Endothelial cell of umbilical vein (primary cell): ENCODE measurements at regions not wholly inside any gene's neighbourhood (a gene's known extent, or its start where the extent isn't known, plus 50 kb on each side); places are given as distances from the start of the nearest gene placed in this dataset.
"Not testable (repeated sequence)": the region's sequence is repeated elsewhere in the genome, so short reads cannot be mapped to it uniquely, and the experiment has no call there.

Source experiments
- BruUV-seq: library from RNA; stranded (reverse); fragments of 400-500 nt; replicated peaks from 2 replicates; lab custom pipeline; 2021; lab: Mats Ljungman, UMichigan
- CTCF ChIA-PET: fragments of 300-600, 350-600 bp; sonication (Branson Sonifier 250); formaldehyde crosslinking; loops from one replicate; lab custom pipeline; 2021; ENCODE audit warnings: antibody characterized with exemption, inconsistent platforms; lab: Charles Lee
- POLR2A ChIA-PET: fragments of 300-600, 350-600 bp; sonication (Branson Sonifier 250); formaldehyde crosslinking; loops from one replicate; lab custom pipeline; 2021; ENCODE audit warnings: antibody characterized with exemption, inconsistent platforms; lab: Charles Lee
- DNase-seq: peaks from one replicate; pipeline ENCODE4 v3.0.0-alpha.2; 2011; ENCODE audit warnings: low read depth, low spot score
- FAIRE-seq: peaks from 2 replicates; lab custom pipeline; 2011; peaks lifted over from hg19 to GRCh38; lab: Jason Lieb, UNC
- H2AFZ ChIP-seq: 2 replicates; pipeline ENCODE4 v1.6.0; 2012; ENCODE audit warnings: low read depth, low read length, control low read depth, inconsistent platforms
- H3K27ac ChIP-seq: 2 replicates; pipeline ENCODE4 v1.5.1; 2011; ENCODE audit warnings: low read depth, mild to moderate bottlenecking, control low read depth, low read length, moderate library complexity; ENCODE audit not compliant: insufficient read depth
- H3K27me3 ChIP-seq, 2 experiments: 2 replicates each; pipeline versions ENCODE4 v1.6.0 to v1.6.1; 2011; ENCODE audit warnings: low read length in 2 of 2, mixed read lengths in 1 of 2; ENCODE audit not compliant: control insufficient read depth in 2 of 2, insufficient read depth in 2 of 2
- H3K36me3 ChIP-seq, 2 experiments: 2 replicates in 1 of 2; 3 replicates in 1 of 2; pipeline ENCODE4 v1.5.1; 2011; ENCODE audit warnings: low read length in 2 of 2, mild to moderate bottlenecking in 1 of 2, moderate library complexity in 1 of 2; ENCODE audit not compliant: control insufficient read depth in 2 of 2, insufficient read depth in 2 of 2; ENCODE audit errors: extremely low read depth in 1 of 2
- H3K4me1 ChIP-seq: 3 replicates; pipeline ENCODE4 v1.5.1; 2011; ENCODE audit warnings: mild to moderate bottlenecking, low read length; ENCODE audit not compliant: control insufficient read depth, insufficient read depth; ENCODE audit errors: extremely low read depth
- H3K4me2 ChIP-seq: 2 replicates; pipeline ENCODE4 v1.6.1; 2011; ENCODE audit warnings: low read length, control low read depth, mixed read lengths; ENCODE audit not compliant: insufficient read depth
- H3K4me3 ChIP-seq, 3 experiments: fragments of 200-600 bp in 1 of 3; sonication (generic), shearing (Covaris generic) in 1 of 3; replicated peaks in 1 of 3; 2 replicates each; pipeline ENCODE4 v1.5.1; 2011 to 2016; ENCODE audit warnings: control low read depth in 3 of 3, low read length in 3 of 3, mild to moderate bottlenecking in 2 of 3, inconsistent platforms in 1 of 3, low read depth in 1 of 3, moderate library complexity in 1 of 3; ENCODE audit not compliant: insufficient read depth in 1 of 3
- H3K79me2 ChIP-seq: 2 replicates; pipeline ENCODE4 v1.6.0; 2012; ENCODE audit warnings: low read length, inconsistent platforms; ENCODE audit not compliant: control insufficient read depth, insufficient read depth
- H3K9ac ChIP-seq: replicated peaks from 2 replicates; pipeline ENCODE3; 2011; ENCODE audit warnings: low read length, control low read depth; ENCODE audit not compliant: insufficient read depth; ENCODE audit errors: extremely low read depth
- H3K9me1 ChIP-seq: replicated peaks from 3 replicates; pipeline ENCODE4 v1.6.0; 2011; ENCODE audit warnings: mild to moderate bottlenecking, low read length; ENCODE audit not compliant: control insufficient read depth, insufficient read depth; ENCODE audit errors: extremely low read depth
- H3K9me3 ChIP-seq: replicated peaks from 2 replicates; pipeline ENCODE4 v1.5.1; 2012; ENCODE audit warnings: low read length, inconsistent platforms; ENCODE audit not compliant: control insufficient read depth, insufficient read depth
- H4K20me1 ChIP-seq: replicated peaks from 2 replicates; pipeline ENCODE3; 2011; ENCODE audit warnings: mild to moderate bottlenecking, low read length; ENCODE audit not compliant: control insufficient read depth, insufficient read depth; ENCODE audit errors: extremely low read depth
- CTCF ChIP-seq, 2 donors: IDR thresholded peaks; 1 replicate in 1 of 2; 2 replicates in 1 of 2; pipeline ENCODE4 v1.5.1; 2011; ENCODE audit warnings: low read length in 2 of 2, mild to moderate bottlenecking in 2 of 2, moderate library complexity in 2 of 2, control low read depth in 1 of 2, inconsistent platforms in 1 of 2, low read depth in 1 of 2; ENCODE audit not compliant: insufficient read depth in 1 of 2; ENCODE audit errors: extremely low read depth in 1 of 2
- EZH2 ChIP-seq: IDR thresholded peaks from 2 replicates; pipeline ENCODE4 v1.6.1; 2012; ENCODE audit warnings: borderline replicate concordance, low read depth, mild to moderate bottlenecking, moderate library complexity, low read length, inconsistent platforms; ENCODE audit not compliant: severe bottlenecking
- FOS ChIP-seq: IDR thresholded peaks from 2 replicates; pipeline ENCODE4 v1.6.1; 2011; ENCODE audit warnings: mild to moderate bottlenecking, low read length, moderate library complexity, borderline replicate concordance; ENCODE audit not compliant: insufficient read depth
- GATA2 ChIP-seq: IDR thresholded peaks from 2 replicates; pipeline ENCODE4 v1.7.0; 2011; ENCODE audit warnings: low read depth, mild to moderate bottlenecking, moderate library complexity, mixed read lengths, low read length; ENCODE audit not compliant: insufficient read length, insufficient read depth
- JUN ChIP-seq: IDR thresholded peaks from 2 replicates; pipeline ENCODE4 v1.6.1; 2011; ENCODE audit warnings: borderline replicate concordance, low read depth; ENCODE audit not compliant: insufficient read length, insufficient read depth
- MAX ChIP-seq: IDR thresholded peaks from 2 replicates; pipeline ENCODE4 v1.6.1; 2011; ENCODE audit not compliant: insufficient read depth, insufficient read length
- MYC ChIP-seq: IDR thresholded peaks from one replicate; pipeline ENCODE4 v1.6.1; 2011; ENCODE audit warnings: mild to moderate bottlenecking, low read depth, low read length
- POLR2A ChIP-seq: IDR thresholded peaks from 2 replicates; pipeline ENCODE4 v1.6.1; 2012; ENCODE audit warnings: low read depth, mild to moderate bottlenecking, control low read depth, low read length
- POLR2AphosphoS5 ChIP-seq: IDR thresholded peaks from 2 replicates; pipeline ENCODE4 v1.6.1; 2012; ENCODE audit warnings: low read depth, mild to moderate bottlenecking, control low read depth, low read length, moderate library complexity; ENCODE audit not compliant: insufficient read depth
- dilution Hi-C: fragments of 300-500 bp; cut with MboI; formaldehyde crosslinking; loops from one replicate; pipeline ENCODE4 v1.15.0; 2019; ENCODE audit warnings: low sequenced_read_pairs; ENCODE audit not compliant: extremely low pct_ligation_motif_present
- intact Hi-C: fragments of 100-400 bp; cut with micrococcal nuclease; formaldehyde crosslinking; loops from one replicate; pipeline ENCODE4 v1.10.0; 2022

GRCh38 chr5:18800293-18801025, 1166.2 kb downstream of the TAF11L14 start:
- no peak overlapping the region for H3K27ac ChIP-seq
- CTCF ChIA-PET = no interaction called here
- no peak overlapping the region for H3K4me2 ChIP-seq
- H3K9ac ChIP-seq = no peak overlapping the region
- no peaks in the 10 kb centered on the region for H3K9me1 ChIP-seq
- dilution Hi-C loops = no loop called here
- no peak for TF ChIP-seq MAX
- TF ChIP-seq GATA2 = no peak
- TF ChIP-seq POLR2AphosphoS5 = no peak
- TF ChIP-seq EZH2 = no peak
- TF ChIP-seq POLR2A = no peak
- no peak for TF ChIP-seq JUN
- no peak for TF ChIP-seq FOS
- TF ChIP-seq MYC = no peak
- TF ChIP-seq CTCF (IDR thresholded peaks at IDR 0.05; ENCODE audit: extremely low read depth in 1 of 2, insufficient read depth in 1 of 2, low read depth in 1 of 2, low read length in 2 of 2) = no peak
- H3K36me3 ChIP-seq = no peaks in the 10 kb centered on the region
- intact Hi-C loops = no loop called here
- H3K4me3 ChIP-seq = no peak overlapping the region
- FAIRE-seq (no peak), DNase-seq (no peak)
- no peaks in the 10 kb centered on the region for H3K9me3 ChIP-seq
- BruUV-seq = no TSS peak
- no peaks in the 10 kb centered on the region for H3K27me3 ChIP-seq
- H4K20me1 ChIP-seq = no peaks in the 10 kb centered on the region
- H2AFZ ChIP-seq = no peak overlapping the region
- no peaks in the 10 kb centered on the region for H3K79me2 ChIP-seq
- POLR2A ChIA-PET = no interaction called here
- no peaks in the 10 kb centered on the region for H3K4me1 ChIP-seq

- intact Hi-C loops, H3K4me3 ChIP-seq, DNase-seq, dilution Hi-C loops, H3K36me3 ChIP-seq, BruUV-seq, H3K79me2 ChIP-seq, H3K9me3 ChIP-seq, CTCF ChIA-PET, H3K9ac ChIP-seq, H3K4me2 ChIP-seq, H3K27ac ChIP-seq, H3K9me1 ChIP-seq, POLR2A ChIA-PET, FAIRE-seq, H3K27me3 ChIP-seq, H4K20me1 ChIP-seq, H2AFZ ChIP-seq, H3K4me1 ChIP-seq: not testable (repeated sequence)
These were observed 1167.2 kb downstream of the TAF11L14 start for GRCh38 chr5:18801413-18801812.
